ENCODE measurements at regions not wholly inside any gene's neighbourhood (a gene's known extent, or its start where the extent isn't known, plus 50 kb on each side); places are given as distances from the start of the nearest gene placed in this dataset.
"Not testable (repeated sequence)": the region's sequence is repeated elsewhere in the genome, so short reads cannot be mapped to it uniquely, and the experiment has no call there.

DNA sequence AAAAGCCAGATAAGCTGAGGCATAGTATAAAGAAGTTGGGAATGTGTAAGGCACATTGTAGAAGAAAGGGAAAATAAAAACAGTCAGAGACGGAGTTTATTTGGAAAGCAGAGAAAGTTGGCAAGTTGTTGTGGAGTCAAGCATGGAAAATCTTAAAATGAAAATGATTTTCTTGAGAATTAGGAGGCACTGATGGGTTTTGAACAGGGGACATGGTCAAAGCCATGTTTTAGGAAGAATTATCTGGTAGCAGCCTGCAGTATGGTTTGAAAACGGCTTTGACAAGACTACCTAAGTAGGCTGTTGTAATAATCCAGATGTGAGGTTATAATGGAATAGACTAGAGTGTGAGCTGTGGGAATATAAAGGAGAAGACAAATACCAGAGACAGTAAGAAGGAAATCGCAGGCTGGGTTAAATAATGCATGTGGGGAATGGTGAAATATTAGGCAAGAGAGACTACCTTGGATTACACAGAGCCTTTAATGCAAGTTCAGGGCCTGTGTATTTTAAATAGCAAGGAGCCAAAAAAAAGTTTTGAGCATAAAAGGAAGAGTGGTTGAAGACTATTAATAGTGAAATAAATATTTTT is 130.4 kb upstream of the MEOX2 start:
- Mint-ChIP-seq H3K4me3 (ENCODE audit: unreplicated experiment) (no peak overlapping the region), H3K4me1 (ENCODE audit: low read depth, unreplicated experiment) (no peaks in the 10 kb centered on the region), H3K27ac (ENCODE audit: unreplicated experiment) (no peak overlapping the region), H3K9me3 (ENCODE audit: unreplicated experiment) (no peaks in the 10 kb centered on the region), H3K36me3 (ENCODE audit: low read depth, unreplicated experiment) (no peaks in the 10 kb centered on the region), H3K27me3 (ENCODE audit: low read depth, unreplicated experiment) (no peaks in the 10 kb centered on the region)
- Histone ChIP-seq H3K9me3 (ENCODE audit: insufficient read depth, low read depth, low read length) (no peaks in the 10 kb centered on the region), H2AFZ (ENCODE audit: low read depth, low read length) (no peak overlapping the region), H3K4me1 (ENCODE audit: insufficient read depth, low read length) (no peaks in the 10 kb centered on the region), H3K36me3 (ENCODE audit: insufficient read depth, low read length) (no peaks in the 10 kb centered on the region), H3K79me2 (ENCODE audit: insufficient read depth, low read length) (no peaks in the 10 kb centered on the region), H3K4me2 (ENCODE audit: low read length) (no peak overlapping the region), H3K9ac (ENCODE audit: low read length) (no peak overlapping the region), H3K27ac (ENCODE audit: low read depth, low read length) (no peak overlapping the region), H3K4me3 (ENCODE audit: insufficient read depth, low read depth, low read length) (no peak overlapping the region), H3K27me3 (ENCODE audit: insufficient read depth, low read length) (no peaks in the 10 kb centered on the region), H4K20me1 (ENCODE audit: insufficient read depth, low read length) (no peaks in the 10 kb centered on the region)
- DNase-seq (ENCODE audit: low read depth) (no peak), FAIRE-seq (no peak)
- no peak for TF ChIP-seq EZH2 (IDR thresholded peaks at IDR 0.05; ENCODE audit: insufficient read depth, low read length)
- TF ChIP-seq, protein P1, sequence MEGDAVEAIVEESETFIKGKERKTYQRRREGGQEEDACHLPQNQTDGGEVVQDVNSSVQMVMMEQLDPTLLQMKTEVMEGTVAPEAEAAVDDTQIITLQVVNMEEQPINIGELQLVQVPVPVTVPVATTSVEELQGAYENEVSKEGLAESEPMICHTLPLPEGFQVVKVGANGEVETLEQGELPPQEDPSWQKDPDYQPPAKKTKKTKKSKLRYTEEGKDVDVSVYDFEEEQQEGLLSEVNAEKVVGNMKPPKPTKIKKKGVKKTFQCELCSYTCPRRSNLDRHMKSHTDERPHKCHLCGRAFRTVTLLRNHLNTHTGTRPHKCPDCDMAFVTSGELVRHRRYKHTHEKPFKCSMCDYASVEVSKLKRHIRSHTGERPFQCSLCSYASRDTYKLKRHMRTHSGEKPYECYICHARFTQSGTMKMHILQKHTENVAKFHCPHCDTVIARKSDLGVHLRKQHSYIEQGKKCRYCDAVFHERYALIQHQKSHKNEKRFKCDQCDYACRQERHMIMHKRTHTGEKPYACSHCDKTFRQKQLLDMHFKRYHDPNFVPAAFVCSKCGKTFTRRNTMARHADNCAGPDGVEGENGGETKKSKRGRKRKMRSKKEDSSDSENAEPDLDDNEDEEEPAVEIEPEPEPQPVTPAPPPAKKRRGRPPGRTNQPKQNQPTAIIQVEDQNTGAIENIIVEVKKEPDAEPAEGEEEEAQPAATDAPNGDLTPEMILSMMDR (IDR thresholded peaks at IDR 0.05; ENCODE audit: insufficient read depth, low read depth, low read length): no peak

DNA sequence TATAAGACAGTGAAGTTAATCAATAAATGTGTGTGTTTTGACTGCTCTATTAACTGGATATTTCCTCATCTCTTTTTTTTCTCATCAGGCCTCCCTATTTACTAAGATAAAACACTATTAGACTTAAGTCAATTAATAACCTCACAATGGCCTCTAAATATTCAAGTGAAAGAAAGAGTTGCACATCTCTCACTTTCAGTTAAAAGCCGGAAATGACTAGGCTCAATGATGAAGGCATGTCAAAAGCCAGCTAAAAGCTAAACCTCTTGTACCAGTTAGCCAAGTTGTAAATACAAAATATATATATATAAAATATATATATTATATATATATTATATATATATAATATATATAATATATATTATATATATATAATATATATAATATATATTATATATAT is 127.0 kb upstream of the MEOX2 start:
- no peak overlapping the region for H3K27ac ChIP-seq (ENCODE audit: low read depth, low read length)
- no peak for FAIRE-seq
- no peak for DNase-seq (ENCODE audit: low read depth)
- no peaks in the 10 kb centered on the region for H3K27me3 Mint-ChIP-seq (ENCODE audit: low read depth, unreplicated experiment)
- H3K27ac Mint-ChIP-seq (ENCODE audit: unreplicated experiment): no peak overlapping the region
- H3K9ac ChIP-seq (ENCODE audit: low read length): no peak overlapping the region
- no peaks in the 10 kb centered on the region for H3K36me3 Mint-ChIP-seq (ENCODE audit: low read depth, unreplicated experiment)
- no peak for TF ChIP-seq EZH2 (IDR thresholded peaks at IDR 0.05; ENCODE audit: insufficient read depth, low read length)
- TF ChIP-seq, protein P1 (IDR thresholded peaks at IDR 0.05; ENCODE audit: insufficient read depth, low read depth, low read length): no peak
- no peaks in the 10 kb centered on the region for H3K27me3 ChIP-seq (ENCODE audit: insufficient read depth, low read length)
- H4K20me1 ChIP-seq (ENCODE audit: insufficient read depth, low read length): no peaks in the 10 kb centered on the region
- no peaks in the 10 kb centered on the region for H3K79me2 ChIP-seq (ENCODE audit: insufficient read depth, low read length)
- no peaks in the 10 kb centered on the region for H3K9me3 ChIP-seq (ENCODE audit: insufficient read depth, low read depth, low read length)
- H3K4me3 Mint-ChIP-seq (ENCODE audit: unreplicated experiment): no peak overlapping the region
- H3K4me3 ChIP-seq (ENCODE audit: insufficient read depth, low read depth, low read length): no peak overlapping the region
- H2AFZ ChIP-seq (ENCODE audit: low read depth, low read length): no peak overlapping the region
- H3K9me3 Mint-ChIP-seq (ENCODE audit: unreplicated experiment): peaks cover 3% of the 10 kb centered on the region
- no peaks in the 10 kb centered on the region for H3K4me1 ChIP-seq (ENCODE audit: insufficient read depth, low read length)
- no peaks in the 10 kb centered on the region for H3K4me1 Mint-ChIP-seq (ENCODE audit: low read depth, unreplicated experiment)
- H3K4me2 ChIP-seq (ENCODE audit: low read length): no peak overlapping the region
- H3K36me3 ChIP-seq (ENCODE audit: insufficient read depth, low read length): no peaks in the 10 kb centered on the region

DNA sequence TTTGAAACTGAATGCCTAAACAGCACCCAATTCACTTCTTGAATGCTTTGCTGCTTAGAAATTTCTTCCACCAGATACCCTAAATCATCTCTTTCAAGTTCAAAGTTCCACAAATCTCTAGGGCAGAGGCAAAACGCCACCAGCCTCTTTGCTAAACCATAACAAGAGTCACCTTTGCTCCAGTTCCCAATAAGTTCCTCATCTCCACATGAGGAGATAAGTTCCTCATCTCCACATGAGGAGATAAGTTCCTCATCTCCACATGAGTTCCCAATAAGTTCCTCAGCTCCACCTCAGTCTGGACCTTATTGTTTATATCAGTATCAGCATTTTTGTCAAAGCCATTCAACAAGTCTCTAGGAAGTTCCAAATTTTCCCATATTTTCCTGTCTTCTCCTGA is 123.9 kb upstream of the MEOX2 start:
- not testable (repeated sequence) for H3K27ac Mint-ChIP-seq (ENCODE audit: unreplicated experiment); H3K79me2 ChIP-seq (ENCODE audit: insufficient read depth, low read length); H3K27me3 Mint-ChIP-seq (ENCODE audit: low read depth, unreplicated experiment)

DNA sequence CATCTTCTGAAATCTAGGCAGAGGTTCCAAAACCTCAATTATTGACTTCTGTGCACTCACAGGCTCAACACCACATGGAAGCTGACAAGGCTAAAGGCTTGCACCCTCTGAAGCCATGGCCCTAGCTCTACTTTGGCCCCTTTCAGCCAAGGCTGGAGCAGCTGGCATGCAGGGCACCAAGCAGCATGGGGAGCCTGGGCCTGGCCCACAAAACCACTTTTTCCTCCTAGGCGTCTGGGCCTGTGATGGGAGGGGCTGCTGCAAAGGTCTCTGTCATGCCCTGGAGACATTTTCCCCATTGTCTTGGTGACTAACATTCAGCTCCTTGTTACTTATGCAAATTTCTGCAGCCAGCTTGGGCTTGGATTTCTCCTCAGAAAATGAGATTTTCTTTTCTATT is 123.5 kb upstream of the MEOX2 start:
- not testable (repeated sequence) for H3K9ac ChIP-seq (ENCODE audit: low read length); DNase-seq (ENCODE audit: low read depth); H3K9me3 ChIP-seq (ENCODE audit: insufficient read depth, low read depth, low read length); H3K27me3 Mint-ChIP-seq (ENCODE audit: low read depth, unreplicated experiment); H3K4me3 ChIP-seq (ENCODE audit: insufficient read depth, low read depth, low read length); H3K27ac ChIP-seq (ENCODE audit: low read depth, low read length); H3K36me3 Mint-ChIP-seq (ENCODE audit: low read depth, unreplicated experiment); H3K4me1 ChIP-seq (ENCODE audit: insufficient read depth, low read length); H2AFZ ChIP-seq (ENCODE audit: low read depth, low read length); H3K27ac Mint-ChIP-seq (ENCODE audit: unreplicated experiment); H3K9me3 Mint-ChIP-seq (ENCODE audit: unreplicated experiment); H3K27me3 ChIP-seq (ENCODE audit: insufficient read depth, low read length); H3K4me1 Mint-ChIP-seq (ENCODE audit: low read depth, unreplicated experiment); FAIRE-seq; H3K4me3 Mint-ChIP-seq (ENCODE audit: unreplicated experiment); H3K4me2 ChIP-seq (ENCODE audit: low read length); H4K20me1 ChIP-seq (ENCODE audit: insufficient read depth, low read length); H3K79me2 ChIP-seq (ENCODE audit: insufficient read depth, low read length); H3K36me3 ChIP-seq (ENCODE audit: insufficient read depth, low read length)

More for the DNA sequence above, 123.9 kb upstream of the MEOX2 start:
- not testable (repeated sequence) for H3K4me1 ChIP-seq (ENCODE audit: insufficient read depth, low read length); H3K4me3 Mint-ChIP-seq (ENCODE audit: unreplicated experiment); H3K9ac ChIP-seq (ENCODE audit: low read length); DNase-seq (ENCODE audit: low read depth); FAIRE-seq; H3K36me3 ChIP-seq (ENCODE audit: insufficient read depth, low read length); H3K36me3 Mint-ChIP-seq (ENCODE audit: low read depth, unreplicated experiment); H2AFZ ChIP-seq (ENCODE audit: low read depth, low read length); H3K27me3 ChIP-seq (ENCODE audit: insufficient read depth, low read length); H3K4me2 ChIP-seq (ENCODE audit: low read length); H3K9me3 ChIP-seq (ENCODE audit: insufficient read depth, low read depth, low read length); H3K4me3 ChIP-seq (ENCODE audit: insufficient read depth, low read depth, low read length); H3K9me3 Mint-ChIP-seq (ENCODE audit: unreplicated experiment); H3K27ac ChIP-seq (ENCODE audit: low read depth, low read length); H4K20me1 ChIP-seq (ENCODE audit: insufficient read depth, low read length); H3K4me1 Mint-ChIP-seq (ENCODE audit: low read depth, unreplicated experiment)

Data from astrocyte (in vitro differentiated cells and primary cell).